ENCODE measurements at regions not wholly inside any gene's neighbourhood (a gene's known extent, or its start where the extent isn't known, plus 50 kb on each side); places are given as distances from the start of the nearest gene placed in this dataset.

DNA sequence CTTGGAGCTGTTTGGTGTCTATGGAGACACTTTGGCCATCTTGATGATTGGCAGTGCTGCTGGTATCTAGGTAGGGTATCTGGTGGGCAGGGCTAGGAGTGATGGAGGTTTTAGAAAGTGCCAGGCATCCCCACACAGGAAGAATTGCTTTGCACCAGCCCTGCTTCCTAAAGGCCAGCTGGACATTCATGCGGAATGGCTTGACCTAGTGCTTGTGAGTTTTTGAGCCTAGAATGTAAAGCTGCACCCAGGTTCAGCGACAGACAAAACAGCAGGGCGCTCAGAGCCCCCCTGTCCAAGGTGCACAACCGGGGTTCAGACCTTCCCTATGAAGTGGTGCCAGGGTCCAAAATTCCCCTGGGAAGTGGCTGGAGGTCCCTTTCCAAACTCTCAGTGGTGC is 93.1 kb downstream of the ING1 start:
- BruUV-seq (replicated peaks) = no TSS peak
- no peak overlapping the region for H2AFZ ChIP-seq (ENCODE audit: low read depth, low read length)
- no peaks in the 10 kb centered on the region for H3K9me3 ChIP-seq (replicated peaks; ENCODE audit: control insufficient read depth, insufficient read depth, low read depth, low read length)
- H3K9me1 ChIP-seq (ENCODE audit: control insufficient read depth, insufficient read depth, low read length) = no peaks in the 10 kb centered on the region
- in situ Hi-C loops (cut with MboI) = loop anchor here (25.0 kb wide), 1 partner anchor 256 kb away; no protein-coding TSS in a partner anchor
- DNase-seq (ENCODE audit: extremely low read depth in 1 of 4, low spot score in 3 of 4) (no peak), FAIRE-seq (no peak), ATAC-seq (no peak)
- POLR2A ChIA-PET = no interaction called here
- no peaks in the 10 kb centered on the region for H3K79me2 ChIP-seq (ENCODE audit: control insufficient read depth, insufficient read depth, low read length)
- 0% methylated on average over 4 of the region's 4 CpGs for WGBS (ENCODE audit: insufficient coverage, low coverage, missing lambda C conversion rate)
- H3K4me3 ChIP-seq = no peak overlapping the region
- CTCF ChIA-PET (ENCODE audit: low intra/inter-chr PET ratio) = no interaction called here
- no peaks in the 10 kb centered on the region for H4K20me1 ChIP-seq (replicated peaks; ENCODE audit: control insufficient read depth, insufficient read depth, low read length)
- no peak overlapping the region for H3K4me2 ChIP-seq (ENCODE audit: insufficient read depth, low read length)
- H3K36me3 ChIP-seq (ENCODE audit: control insufficient read depth, insufficient read depth, low read length) = no peaks in the 10 kb centered on the region
- no peaks in the 10 kb centered on the region for H3K4me1 ChIP-seq (replicated peaks in 1 of 2; ENCODE audit: control insufficient read depth in 2 of 2, insufficient read depth in 2 of 2, low read length in 2 of 2)
- peaks cover 17 to 18% of the 10 kb centered on the region in 2 experiments; a peak in 4 of 5 replicates for H3K27me3 ChIP-seq (ENCODE audit: control insufficient read depth in 2 of 2, insufficient read depth in 2 of 2, low read length in 2 of 2)
- no peak overlapping the region for H3K27ac ChIP-seq (ENCODE audit: extremely low read depth, low read depth, low read length)
- TF ChIP-seq TEAD2 (tag; IDR thresholded peaks at IDR 0.05) (no peak), RBM22 (IDR thresholded peaks at IDR 0.05; ENCODE audit: low read depth, low read length, poor library complexity, severe bottlenecking) (no peak), STAT5A (IDR thresholded peaks at IDR 0.05; ENCODE audit: borderline replicate concordance, low read length) (no peak), ZNF584 (CRISPR knock-in tag; IDR thresholded peaks at IDR 0.05; ENCODE audit: low read depth) (no peak), SMAD4 (CRISPR knock-in tag; conservative IDR thresholded peaks at IDR 0.05) (no peak), ZNF655 (CRISPR knock-in tag; IDR thresholded peaks at IDR 0.05) (no peak), ZNF3 (CRISPR knock-in tag; IDR thresholded peaks at IDR 0.05) (no peak), HNRNPLL (IDR thresholded peaks at IDR 0.05; ENCODE audit: low read depth, low read length, poor library complexity, severe bottlenecking) (no peak), MAZ (CRISPR knock-in tag; conservative IDR thresholded peaks at IDR 0.05 in 1 of 2, IDR thresholded peaks at IDR 0.05 in 1 of 2) (no peak), SMARCB1 (IDR thresholded peaks at IDR 0.05; ENCODE audit: insufficient read length, low read depth) (no peak), ZNF282 (CRISPR knock-in tag; IDR thresholded peaks at IDR 0.05) (no peak)
- TF ChIP-seq, protein P1, sequence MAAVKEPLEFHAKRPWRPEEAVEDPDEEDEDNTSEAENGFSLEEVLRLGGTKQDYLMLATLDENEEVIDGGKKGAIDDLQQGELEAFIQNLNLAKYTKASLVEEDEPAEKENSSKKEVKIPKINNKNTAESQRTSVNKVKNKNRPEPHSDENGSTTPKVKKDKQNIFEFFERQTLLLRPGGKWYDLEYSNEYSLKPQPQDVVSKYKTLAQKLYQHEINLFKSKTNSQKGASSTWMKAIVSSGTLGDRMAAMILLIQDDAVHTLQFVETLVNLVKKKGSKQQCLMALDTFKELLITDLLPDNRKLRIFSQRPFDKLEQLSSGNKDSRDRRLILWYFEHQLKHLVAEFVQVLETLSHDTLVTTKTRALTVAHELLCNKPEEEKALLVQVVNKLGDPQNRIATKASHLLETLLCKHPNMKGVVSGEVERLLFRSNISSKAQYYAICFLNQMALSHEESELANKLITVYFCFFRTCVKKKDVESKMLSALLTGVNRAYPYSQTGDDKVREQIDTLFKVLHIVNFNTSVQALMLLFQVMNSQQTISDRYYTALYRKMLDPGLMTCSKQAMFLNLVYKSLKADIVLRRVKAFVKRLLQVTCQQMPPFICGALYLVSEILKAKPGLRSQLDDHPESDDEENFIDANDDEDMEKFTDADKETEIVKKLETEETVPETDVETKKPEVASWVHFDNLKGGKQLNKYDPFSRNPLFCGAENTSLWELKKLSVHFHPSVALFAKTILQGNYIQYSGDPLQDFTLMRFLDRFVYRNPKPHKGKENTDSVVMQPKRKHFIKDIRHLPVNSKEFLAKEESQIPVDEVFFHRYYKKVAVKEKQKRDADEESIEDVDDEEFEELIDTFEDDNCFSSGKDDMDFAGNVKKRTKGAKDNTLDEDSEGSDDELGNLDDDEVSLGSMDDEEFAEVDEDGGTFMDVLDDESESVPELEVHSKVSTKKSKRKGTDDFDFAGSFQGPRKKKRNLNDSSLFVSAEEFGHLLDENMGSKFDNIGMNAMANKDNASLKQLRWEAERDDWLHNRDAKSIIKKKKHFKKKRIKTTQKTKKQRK (IDR thresholded peaks at IDR 0.05; ENCODE audit: borderline replicate concordance, low read depth, low read length) = no peak
- intact Hi-C loops (cut with micrococcal nuclease) = loop anchor here (5.0 kb wide), 1 partner anchor 604 kb away; no protein-coding TSS in a partner anchor
- no peak overlapping the region for H3K9ac ChIP-seq (ENCODE audit: insufficient read depth in 1 of 2, low read depth in 2 of 2, low read length in 2 of 2)
